ENCODE measurements at regions not wholly inside any gene's neighbourhood (a gene's known extent, or its start where the extent isn't known, plus 50 kb on each side); places are given as distances from the start of the nearest gene placed in this dataset.
"Not testable (repeated sequence)": the region's sequence is repeated elsewhere in the genome, so short reads cannot be mapped to it uniquely, and the experiment has no call there.

DNA sequence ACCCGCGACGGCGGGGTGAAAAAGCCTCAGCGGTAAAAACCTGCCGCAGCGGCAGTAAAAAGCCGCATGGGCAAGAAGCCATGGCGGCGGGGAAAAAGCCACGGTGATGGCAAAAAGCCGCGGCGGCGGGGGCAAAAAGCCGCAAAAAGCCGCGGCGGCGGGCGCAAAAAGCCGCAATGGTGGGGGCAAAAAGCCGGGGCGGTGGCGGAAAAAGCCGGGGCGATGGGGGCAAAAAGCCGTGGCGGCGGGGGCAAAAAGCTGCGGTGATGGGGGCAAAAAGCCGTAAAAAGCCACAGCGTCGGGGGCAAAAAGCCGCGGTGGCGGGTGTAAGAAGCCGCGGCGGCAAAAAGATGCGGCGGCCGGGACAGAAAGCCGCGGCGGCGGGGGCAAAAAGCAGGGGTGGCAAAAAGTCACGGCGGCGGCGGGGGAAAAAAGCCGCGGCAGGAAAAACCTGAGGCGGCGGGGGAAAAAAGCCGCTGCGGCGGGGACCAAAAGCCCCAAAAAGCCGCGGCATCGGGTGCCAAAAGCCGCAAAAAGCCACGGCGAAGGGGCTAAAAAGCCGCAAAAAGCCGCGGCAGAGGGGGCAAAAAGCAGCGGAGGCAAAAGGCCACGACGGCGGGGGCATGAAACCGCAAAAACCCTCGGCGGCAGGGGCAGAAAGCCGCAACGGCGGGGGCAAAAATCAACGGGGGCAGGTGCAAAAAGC is 488.5 kb downstream of the ZNF33B start:
- Histone ChIP-seq H3K27me3 (peaks cover 0 to 35% (median 6%) of the 10 kb centered on the region in 7 donors), H3K4me3 (no peak overlapping the region), H3K36me3 (no peaks in the 10 kb centered on the region), H3K4me1 (no peaks in the 10 kb centered on the region), H3K27ac (no peak overlapping the region), H3K9me3 (peaks cover 0 to 48% (median 0%) of the 10 kb centered on the region in 11 donors)
- intact Hi-C loops (cut with DNase I): no loop called here
- DNase-seq (peak in 1 of 2 donors; percentile 3), ATAC-seq (no peak)
- TF ChIP-seq, protein P1, sequence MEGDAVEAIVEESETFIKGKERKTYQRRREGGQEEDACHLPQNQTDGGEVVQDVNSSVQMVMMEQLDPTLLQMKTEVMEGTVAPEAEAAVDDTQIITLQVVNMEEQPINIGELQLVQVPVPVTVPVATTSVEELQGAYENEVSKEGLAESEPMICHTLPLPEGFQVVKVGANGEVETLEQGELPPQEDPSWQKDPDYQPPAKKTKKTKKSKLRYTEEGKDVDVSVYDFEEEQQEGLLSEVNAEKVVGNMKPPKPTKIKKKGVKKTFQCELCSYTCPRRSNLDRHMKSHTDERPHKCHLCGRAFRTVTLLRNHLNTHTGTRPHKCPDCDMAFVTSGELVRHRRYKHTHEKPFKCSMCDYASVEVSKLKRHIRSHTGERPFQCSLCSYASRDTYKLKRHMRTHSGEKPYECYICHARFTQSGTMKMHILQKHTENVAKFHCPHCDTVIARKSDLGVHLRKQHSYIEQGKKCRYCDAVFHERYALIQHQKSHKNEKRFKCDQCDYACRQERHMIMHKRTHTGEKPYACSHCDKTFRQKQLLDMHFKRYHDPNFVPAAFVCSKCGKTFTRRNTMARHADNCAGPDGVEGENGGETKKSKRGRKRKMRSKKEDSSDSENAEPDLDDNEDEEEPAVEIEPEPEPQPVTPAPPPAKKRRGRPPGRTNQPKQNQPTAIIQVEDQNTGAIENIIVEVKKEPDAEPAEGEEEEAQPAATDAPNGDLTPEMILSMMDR (IDR thresholded peaks at IDR 0.05): no peak
- WGBS, 2 donors: 50 to 59% methylated on average over 77 to 78 of the region's 78 CpGs

DNA sequence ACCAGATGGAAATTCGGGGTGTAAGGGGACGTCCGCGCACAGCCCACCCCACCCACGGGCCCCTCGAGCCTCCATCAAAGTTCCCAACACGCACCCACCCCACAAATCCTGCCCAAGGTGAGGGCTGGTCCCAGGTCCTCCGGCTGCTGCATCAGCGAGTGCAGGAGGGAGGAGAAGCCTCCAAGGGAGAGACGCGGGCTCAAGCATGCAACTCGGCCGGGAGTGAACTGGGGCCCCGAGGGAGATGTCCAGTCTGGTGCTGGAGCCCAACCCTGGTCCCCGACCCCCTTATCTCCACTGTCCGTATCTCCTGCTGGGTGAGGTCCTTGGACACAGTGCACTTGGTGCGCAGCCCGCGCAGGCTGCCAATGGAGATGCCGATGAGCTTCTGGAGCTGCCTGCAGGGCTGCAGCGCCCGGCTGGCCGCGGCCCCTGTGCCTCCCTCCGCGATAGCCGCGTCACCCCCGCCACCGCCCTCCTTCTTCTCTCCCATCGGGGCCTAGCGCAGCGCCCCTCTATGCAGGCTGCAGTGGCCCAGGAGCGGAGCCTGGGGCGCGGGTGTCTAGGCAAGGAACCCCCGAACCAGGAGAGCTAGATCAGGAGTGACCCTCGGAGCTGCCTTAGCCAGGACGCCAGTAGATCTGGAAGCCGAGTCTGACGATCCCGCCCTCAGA is 489.2 kb downstream of the ZNF33B start:
- TF ChIP-seq, protein P1 (IDR thresholded peaks at IDR 0.05): no peak
- no peak overlapping the region for H3K27ac ChIP-seq
- DNase-seq (peak; percentile 4 to 23), ATAC-seq (no peak)
- peaks cover 0 to 55% (median 0%) of the 10 kb centered on the region in 11 donors for H3K9me3 ChIP-seq
- peaks cover 0 to 35% (median 6%) of the 10 kb centered on the region in 7 donors for H3K27me3 ChIP-seq
- no peaks in the 10 kb centered on the region for H3K4me1 ChIP-seq
- no peaks in the 10 kb centered on the region for H3K36me3 ChIP-seq
- H3K4me3 ChIP-seq: no peak overlapping the region
- intact Hi-C loops (cut with DNase I): no loop called here
- WGBS, 2 donors: 59 to 66% methylated on average over 42 of the region's 42 CpGs

DNA sequence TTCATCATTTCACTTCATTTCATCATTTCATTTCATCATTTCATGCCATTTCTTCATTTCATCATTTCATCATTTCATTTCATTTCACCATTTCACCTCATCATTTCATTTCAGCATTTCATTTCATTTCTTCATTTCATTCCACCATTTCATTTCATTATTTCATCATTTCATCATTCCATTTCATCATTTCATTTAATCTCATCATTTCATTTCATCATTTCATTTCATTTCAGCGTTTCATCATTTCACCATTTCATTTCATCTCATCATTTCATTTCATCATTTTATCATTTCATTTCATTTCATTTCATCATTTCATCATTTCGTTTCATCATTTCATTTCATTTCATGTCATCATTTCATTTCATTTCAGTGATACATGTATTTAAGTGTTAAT is 492.2 kb downstream of the ZNF33B start:
- H3K4me3 ChIP-seq; ATAC-seq; H3K4me1 ChIP-seq; H3K36me3 ChIP-seq; intact Hi-C loops (cut with DNase I); DNase-seq; H3K27ac ChIP-seq: not testable (repeated sequence)
- H3K9me3 ChIP-seq: peaks cover 0 to 65% (median 0%) of the 10 kb centered on the region in 11 donors
- H3K27me3 ChIP-seq: peaks cover 0 to 35% (median 6%) of the 10 kb centered on the region in 7 donors
- WGBS, 2 donors: 53 to 59% methylated on average over 2 of the region's 2 CpGs

DNA sequence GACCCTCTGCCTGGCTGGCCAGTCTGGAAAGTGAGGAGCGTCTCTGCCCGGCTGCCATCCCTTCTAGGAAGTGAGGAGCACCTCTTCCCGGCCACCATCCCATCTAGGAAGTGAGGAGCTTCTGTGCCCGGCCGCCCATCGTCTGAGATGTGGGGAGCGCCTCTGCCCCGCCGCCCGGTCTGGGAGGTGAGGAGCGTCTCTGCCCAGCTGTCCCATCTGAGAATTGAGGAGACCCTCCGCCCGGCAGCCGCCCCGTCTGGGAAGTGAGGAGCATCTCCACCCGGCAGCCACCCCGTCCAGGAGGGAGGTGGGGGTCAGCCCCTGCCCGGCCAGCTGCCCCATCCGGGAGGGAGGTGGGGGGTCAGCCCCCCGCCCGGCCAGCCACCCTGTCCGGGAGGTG is 500.3 kb downstream of the ZNF33B start:
- H3K4me3 ChIP-seq; H3K4me1 ChIP-seq; H3K27ac ChIP-seq; H3K36me3 ChIP-seq; H3K27me3 ChIP-seq; DNase-seq; ATAC-seq; intact Hi-C loops (cut with DNase I): not testable (repeated sequence)
- peaks cover 0 to 25% (median 0%) of the 10 kb centered on the region in 11 donors for H3K9me3 ChIP-seq
- WGBS, 2 donors: 92 to 94% methylated on average over 19 to 22 of the region's 22 CpGs

DNA sequence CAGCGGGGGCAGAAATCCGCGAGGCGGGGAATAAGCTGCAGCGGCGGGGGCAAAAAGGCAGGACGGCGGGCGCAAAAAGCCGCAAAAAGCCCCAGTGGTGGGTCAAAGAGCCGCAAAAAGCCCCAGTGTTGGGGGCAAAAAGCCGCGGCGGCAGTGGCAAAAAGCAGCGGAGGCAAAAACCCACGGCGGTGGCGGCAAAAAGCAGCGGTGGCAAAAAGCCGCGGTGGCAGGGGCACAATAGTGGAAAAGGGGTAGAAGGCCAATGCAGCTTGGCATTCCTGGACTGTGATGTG is 525.3 kb downstream of the ZNF33B start:
- no peak for DNase-seq
- no peak for ATAC-seq
- WGBS, 2 donors: 77 to 81% methylated on average over 21 of the region's 21 CpGs
- H3K9me3 ChIP-seq: peaks cover 0 to 45% (median 0%) of the 10 kb centered on the region in 11 donors
- no peaks in the 10 kb centered on the region for H3K27me3 ChIP-seq
- H3K27ac ChIP-seq: no peak overlapping the region
- TF ChIP-seq, protein P1 (IDR thresholded peaks at IDR 0.05): no peak
- H3K4me3 ChIP-seq: no peak overlapping the region
- intact Hi-C loops (cut with DNase I): no loop called here
- H3K36me3 ChIP-seq: no peaks in the 10 kb centered on the region
- H3K4me1 ChIP-seq: no peaks in the 10 kb centered on the region
